HG03175 (cell line): ENCODE measurements at regions not wholly inside any gene's neighbourhood (a gene's known extent, or its start where the extent isn't known, plus 50 kb on each side); places are given as distances from the start of the nearest gene placed in this dataset.

ENCODE experiments used
- ATAC-seq: cut with Tn5 transposase; IDR thresholded peaks from one replicate; pipeline ENCODE4 v1.9.1; 2021; ENCODE audit warnings: mild to moderate bottlenecking, moderate library complexity; ENCODE audit not compliant: unreplicated experiment

GRCh38 chr4:116449764-116450163 lies 635.6 kb downstream of the TRAM1L1 start:
- no peak for ATAC-seq

GRCh38 chr4:116444117-116444516 lies 641.3 kb downstream of the TRAM1L1 start:
- no peak for ATAC-seq

- no peak for ATAC-seq
Observed at GRCh38 chr4:116438981-116439729, 646.2 kb downstream of the TRAM1L1 start.

GRCh38 chr4:116438417-116438816 lies 647.0 kb downstream of the TRAM1L1 start:
- no peak for ATAC-seq

GRCh38 chr4:116427666-116428065 lies 657.7 kb downstream of the TRAM1L1 start:
- no peak for ATAC-seq

GRCh38 chr4:116413222-116413621 lies 672.2 kb downstream of the TRAM1L1 start:
- no peak for ATAC-seq

- ATAC-seq = no peak
Observed at GRCh38 chr4:116401293-116401692, 684.1 kb downstream of the TRAM1L1 start.

- no peak for ATAC-seq
Observed at GRCh38 chr4:116400480-116400879, 684.9 kb downstream of the TRAM1L1 start.

GRCh38 chr4:116397714-116398113 lies 687.7 kb downstream of the TRAM1L1 start:
- ATAC-seq = no peak

- no peak for ATAC-seq
Observed at GRCh38 chr4:116397291-116397690, 688.1 kb downstream of the TRAM1L1 start.

GRCh38 chr4:116395408-116395807 lies 690.0 kb downstream of the TRAM1L1 start:
- no peak for ATAC-seq

- no peak for ATAC-seq
Observed at GRCh38 chr4:116391020-116391419, 694.4 kb downstream of the TRAM1L1 start.

- no peak for ATAC-seq
Observed at GRCh38 chr4:116389139-116389538, 696.2 kb downstream of the TRAM1L1 start.

GRCh38 chr4:116387937-116388474 lies 697.4 kb downstream of the TRAM1L1 start:
- ATAC-seq = no peak

- ATAC-seq = no peak
Observed at GRCh38 chr4:116386856-116387255, 698.5 kb downstream of the TRAM1L1 start.

- ATAC-seq = no peak
Observed at GRCh38 chr4:116385583-116385982, 699.8 kb downstream of the TRAM1L1 start.

GRCh38 chr4:116374815-116375214 lies 710.6 kb downstream of the TRAM1L1 start:
- ATAC-seq = peak; percentile 46

GRCh38 chr4:116362583-116362982 lies 722.8 kb downstream of the TRAM1L1 start:
- no peak for ATAC-seq

GRCh38 chr4:116361790-116362189 lies 723.6 kb downstream of the TRAM1L1 start:
- no peak for ATAC-seq

- peak; percentile 97 for ATAC-seq
Observed at GRCh38 chr4:116358633-116359222, 726.6 kb downstream of the TRAM1L1 start.

GRCh38 chr4:116357758-116358157 lies 727.6 kb downstream of the TRAM1L1 start:
- ATAC-seq = no peak

- ATAC-seq = no peak
Observed at GRCh38 chr4:116346750-116347149, 738.6 kb downstream of the TRAM1L1 start.
